ENCODE measurements at regions not wholly inside any gene's neighbourhood (a gene's known extent, or its start where the extent isn't known, plus 50 kb on each side); places are given as distances from the start of the nearest gene placed in this dataset.

DNA sequence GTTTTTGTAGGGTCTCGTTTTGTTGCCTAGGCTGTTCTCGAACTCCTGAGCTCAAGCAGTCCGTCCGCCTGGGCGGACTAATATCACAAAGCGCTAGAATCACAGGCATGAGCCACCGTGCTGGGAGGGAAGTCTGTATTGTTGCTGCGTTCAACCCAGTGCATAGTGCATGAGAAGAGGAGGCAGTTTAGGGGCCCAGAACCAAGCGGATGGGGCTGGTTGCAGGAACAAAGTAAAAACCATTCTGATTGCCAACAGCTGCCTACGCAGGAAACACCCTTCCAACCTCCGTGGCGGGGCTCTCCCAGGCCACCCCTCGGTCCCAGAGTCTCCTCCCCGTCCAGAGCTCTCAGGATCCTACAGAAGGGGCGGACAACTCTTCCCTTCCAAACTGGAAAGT, 87.1 kb downstream of the ANXA2R start:
- TF ChIP-seq EZH2 (IDR thresholded peaks at IDR 0.05) (no peak), EZH2phosphoT487 (IDR thresholded peaks at IDR 0.05) (no peak)
- TF ChIP-seq, protein P1, sequence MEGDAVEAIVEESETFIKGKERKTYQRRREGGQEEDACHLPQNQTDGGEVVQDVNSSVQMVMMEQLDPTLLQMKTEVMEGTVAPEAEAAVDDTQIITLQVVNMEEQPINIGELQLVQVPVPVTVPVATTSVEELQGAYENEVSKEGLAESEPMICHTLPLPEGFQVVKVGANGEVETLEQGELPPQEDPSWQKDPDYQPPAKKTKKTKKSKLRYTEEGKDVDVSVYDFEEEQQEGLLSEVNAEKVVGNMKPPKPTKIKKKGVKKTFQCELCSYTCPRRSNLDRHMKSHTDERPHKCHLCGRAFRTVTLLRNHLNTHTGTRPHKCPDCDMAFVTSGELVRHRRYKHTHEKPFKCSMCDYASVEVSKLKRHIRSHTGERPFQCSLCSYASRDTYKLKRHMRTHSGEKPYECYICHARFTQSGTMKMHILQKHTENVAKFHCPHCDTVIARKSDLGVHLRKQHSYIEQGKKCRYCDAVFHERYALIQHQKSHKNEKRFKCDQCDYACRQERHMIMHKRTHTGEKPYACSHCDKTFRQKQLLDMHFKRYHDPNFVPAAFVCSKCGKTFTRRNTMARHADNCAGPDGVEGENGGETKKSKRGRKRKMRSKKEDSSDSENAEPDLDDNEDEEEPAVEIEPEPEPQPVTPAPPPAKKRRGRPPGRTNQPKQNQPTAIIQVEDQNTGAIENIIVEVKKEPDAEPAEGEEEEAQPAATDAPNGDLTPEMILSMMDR (IDR thresholded peaks at IDR 0.05) = no peak
- Histone ChIP-seq H2AFZ (replicated peaks) (no peak overlapping the region), H3F3A (ENCODE audit: low read depth) (no peaks in the 10 kb centered on the region), H3K27me3 (no peaks in the 10 kb centered on the region), H3K4me1 (no peaks in the 10 kb centered on the region), H3K36me3 (no peaks in the 10 kb centered on the region), H3K4me2 (no peak overlapping the region), H3K9ac (no peak overlapping the region), H4K20me1 (ENCODE audit: low read depth) (no peaks in the 10 kb centered on the region), H3K27ac (no peak overlapping the region), H3K79me2 (ENCODE audit: low read depth) (no peaks in the 10 kb centered on the region), H3K4me3 (no peak overlapping the region), H3K9me3 (ENCODE audit: low read depth) (no peaks in the 10 kb centered on the region)
- peaks cover 30% of the 10 kb centered on the region for H3K9me3 Mint-ChIP-seq
- peaks cover 6% of the 10 kb centered on the region for H3K27me3 Mint-ChIP-seq (ENCODE audit: insufficient read depth, low read depth)
- no peak overlapping the region for H3K27ac Mint-ChIP-seq
- H3K36me3 Mint-ChIP-seq = no peaks in the 10 kb centered on the region
- H3K4me1 Mint-ChIP-seq = no peaks in the 10 kb centered on the region
- no peak for DNase-seq (ENCODE audit: low spot score)
- H3K4me3 Mint-ChIP-seq = no peak overlapping the region

DNA sequence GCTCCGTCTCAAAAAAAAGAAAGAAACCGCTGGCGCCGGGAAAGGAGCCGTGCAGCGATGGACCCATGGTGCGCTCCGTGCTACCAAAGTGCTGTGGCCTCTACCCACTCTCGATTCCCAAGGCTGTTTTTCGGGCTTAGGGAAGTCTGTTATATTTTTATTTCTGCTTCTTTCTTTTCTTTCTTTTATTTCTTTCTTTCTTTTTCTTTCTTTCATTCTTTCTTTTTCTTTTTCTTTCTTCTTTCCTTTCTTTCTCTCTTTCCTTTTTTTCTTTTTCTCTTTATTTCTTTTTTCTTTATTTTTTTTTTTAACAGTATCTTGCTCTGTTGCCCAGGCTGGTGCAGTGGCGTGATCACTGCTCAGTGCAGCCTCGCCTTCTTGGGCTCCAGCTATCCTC, 87.5 kb downstream of the ANXA2R start:
- H3K4me2 ChIP-seq = no peak overlapping the region
- no peak overlapping the region for H3K27ac ChIP-seq
- no peak overlapping the region for H2AFZ ChIP-seq (replicated peaks)
- Mint-ChIP-seq H3K27ac (no peak overlapping the region), H3K9me3 (peaks cover 30% of the 10 kb centered on the region), H3K36me3 (no peaks in the 10 kb centered on the region), H3K27me3 (ENCODE audit: insufficient read depth, low read depth) (peaks cover 6% of the 10 kb centered on the region), H3K4me3 (no peak overlapping the region), H3K4me1 (no peaks in the 10 kb centered on the region)
- no peak overlapping the region for H3K9ac ChIP-seq
- no peaks in the 10 kb centered on the region for H3K4me1 ChIP-seq
- no peaks in the 10 kb centered on the region for H3K9me3 ChIP-seq (ENCODE audit: low read depth)
- no peaks in the 10 kb centered on the region for H3F3A ChIP-seq (ENCODE audit: low read depth)
- H3K79me2 ChIP-seq (ENCODE audit: low read depth) = no peaks in the 10 kb centered on the region
- H3K4me3 ChIP-seq = no peak overlapping the region
- no peaks in the 10 kb centered on the region for H3K27me3 ChIP-seq
- H3K36me3 ChIP-seq = no peaks in the 10 kb centered on the region
- DNase-seq (ENCODE audit: low spot score) = no peak
- no peaks in the 10 kb centered on the region for H4K20me1 ChIP-seq (ENCODE audit: low read depth)
- TF ChIP-seq, protein P1 (IDR thresholded peaks at IDR 0.05) = no peak
- no peak for TF ChIP-seq EZH2phosphoT487 (IDR thresholded peaks at IDR 0.05)
- TF ChIP-seq EZH2 (IDR thresholded peaks at IDR 0.05) = no peak

DNA sequence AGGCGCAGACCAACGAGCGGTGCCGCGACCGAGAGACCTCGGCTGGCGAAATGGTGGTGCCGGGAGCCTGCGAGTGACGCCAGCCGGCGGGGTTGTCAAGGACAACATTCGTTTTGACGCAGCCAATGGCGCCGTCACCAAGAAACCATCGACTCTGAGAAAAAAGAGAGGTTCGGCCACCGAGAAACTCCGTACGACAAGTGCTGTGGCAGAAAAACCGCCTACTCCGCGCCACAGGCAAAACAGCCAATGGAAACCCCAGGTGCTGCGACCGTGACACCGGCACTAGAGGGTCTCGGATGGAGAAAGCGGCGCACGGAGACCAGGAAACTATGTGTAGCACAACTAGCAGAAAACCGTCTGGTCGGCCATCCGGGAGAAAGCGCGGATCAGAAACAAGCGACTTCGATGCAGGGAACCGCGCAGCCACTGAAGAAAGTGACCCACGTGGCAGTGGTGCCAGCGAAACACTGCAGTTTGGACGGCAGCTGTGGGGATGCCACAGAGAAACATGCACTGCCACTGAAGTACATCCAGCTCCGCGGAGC, 88.8 kb downstream of the ANXA2R start:
- peaks cover 30% of the 10 kb centered on the region for H3K9me3 Mint-ChIP-seq
- DNase-seq (ENCODE audit: low spot score) = no peak
- H3K27me3 Mint-ChIP-seq (ENCODE audit: insufficient read depth, low read depth) = peaks cover 4% of the 10 kb centered on the region
- H3K36me3 Mint-ChIP-seq = no peaks in the 10 kb centered on the region
- no peak for TF ChIP-seq EZH2phosphoT487 (IDR thresholded peaks at IDR 0.05)
- no peak for TF ChIP-seq EZH2 (IDR thresholded peaks at IDR 0.05)
- TF ChIP-seq, protein P1 (IDR thresholded peaks at IDR 0.05) = no peak
- H3K4me3 Mint-ChIP-seq = no peak overlapping the region
- H3K79me2 ChIP-seq (ENCODE audit: low read depth) = no peaks in the 10 kb centered on the region
- no peak overlapping the region for H3K4me3 ChIP-seq
- H3F3A ChIP-seq (ENCODE audit: low read depth) = no peaks in the 10 kb centered on the region
- H3K4me1 Mint-ChIP-seq = no peaks in the 10 kb centered on the region
- no peaks in the 10 kb centered on the region for H3K36me3 ChIP-seq
- H3K27ac ChIP-seq = no peak overlapping the region
- H3K4me2 ChIP-seq = no peak overlapping the region
- H3K4me1 ChIP-seq = no peaks in the 10 kb centered on the region
- H4K20me1 ChIP-seq (ENCODE audit: low read depth) = no peaks in the 10 kb centered on the region
- no peaks in the 10 kb centered on the region for H3K9me3 ChIP-seq (ENCODE audit: low read depth)
- H2AFZ ChIP-seq (replicated peaks) = no peak overlapping the region
- H3K27me3 ChIP-seq = no peaks in the 10 kb centered on the region
- no peak overlapping the region for H3K9ac ChIP-seq
- H3K27ac Mint-ChIP-seq = no peak overlapping the region
